ELR (cell line): ENCODE measurements at regions not wholly inside any gene's neighbourhood (a gene's known extent, or its start where the extent isn't known, plus 50 kb on each side); places are given as distances from the start of the nearest gene placed in this dataset.
A peak's percentile ranks its signal among the peaks of the same experiment; 100 is the strongest.

Source experiments
- DNase-seq: peaks from one replicate; pipeline ENCODE4 v3.0.0-alpha.2; 2015; ENCODE audit warnings: low read depth

DNA sequence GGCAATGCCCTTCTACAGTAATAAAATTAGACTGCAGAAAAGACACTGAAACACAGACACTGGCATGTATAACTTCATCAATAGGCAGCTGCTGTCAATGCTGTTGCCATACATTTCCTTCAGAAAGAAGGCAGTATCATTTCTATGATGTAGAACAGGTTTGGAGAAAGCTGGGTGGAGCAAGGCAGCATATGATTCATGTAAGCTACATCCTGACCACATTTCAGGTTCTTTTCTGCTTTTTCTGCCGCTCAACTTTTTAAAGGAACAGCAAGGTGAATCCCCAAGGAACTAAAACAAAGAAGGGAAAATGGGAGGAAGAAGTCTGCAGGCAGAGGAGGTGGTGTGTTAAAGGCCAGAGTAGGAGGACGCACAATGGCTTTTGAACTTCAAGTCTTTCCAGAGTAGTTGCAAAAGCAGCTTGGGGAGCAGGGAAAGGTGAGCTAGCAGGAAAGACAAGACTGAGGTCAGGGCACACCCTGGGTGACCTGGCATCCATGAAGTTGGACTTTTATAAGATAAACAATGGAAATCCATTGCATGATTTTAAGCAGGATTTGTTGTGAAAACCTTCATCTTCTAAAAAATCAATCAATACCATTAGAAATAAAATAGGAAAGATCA is 142.1 kb downstream of the MED10 start:
- DNase-seq = no peak

DNA sequence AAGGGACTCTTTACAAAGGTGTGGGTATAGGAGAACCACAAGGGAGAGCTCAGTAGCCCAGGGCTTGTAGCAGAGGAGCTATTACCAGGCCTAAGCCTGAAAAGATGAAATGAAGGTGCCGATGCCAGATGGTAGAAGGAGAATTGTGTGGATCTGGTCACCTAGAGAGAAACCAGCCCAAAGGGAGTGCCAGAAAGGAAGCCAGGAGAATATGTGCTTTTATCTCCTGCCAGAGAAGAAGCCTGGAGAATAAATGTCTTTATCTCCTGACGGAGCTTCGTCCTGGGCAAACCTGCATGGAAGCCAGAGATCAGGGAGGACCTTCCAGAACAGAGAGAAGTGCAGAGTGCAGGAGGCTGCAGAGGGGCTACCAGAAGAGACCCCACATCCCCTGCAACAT is 142.6 kb downstream of the MED10 start:
- no peak for DNase-seq

DNA sequence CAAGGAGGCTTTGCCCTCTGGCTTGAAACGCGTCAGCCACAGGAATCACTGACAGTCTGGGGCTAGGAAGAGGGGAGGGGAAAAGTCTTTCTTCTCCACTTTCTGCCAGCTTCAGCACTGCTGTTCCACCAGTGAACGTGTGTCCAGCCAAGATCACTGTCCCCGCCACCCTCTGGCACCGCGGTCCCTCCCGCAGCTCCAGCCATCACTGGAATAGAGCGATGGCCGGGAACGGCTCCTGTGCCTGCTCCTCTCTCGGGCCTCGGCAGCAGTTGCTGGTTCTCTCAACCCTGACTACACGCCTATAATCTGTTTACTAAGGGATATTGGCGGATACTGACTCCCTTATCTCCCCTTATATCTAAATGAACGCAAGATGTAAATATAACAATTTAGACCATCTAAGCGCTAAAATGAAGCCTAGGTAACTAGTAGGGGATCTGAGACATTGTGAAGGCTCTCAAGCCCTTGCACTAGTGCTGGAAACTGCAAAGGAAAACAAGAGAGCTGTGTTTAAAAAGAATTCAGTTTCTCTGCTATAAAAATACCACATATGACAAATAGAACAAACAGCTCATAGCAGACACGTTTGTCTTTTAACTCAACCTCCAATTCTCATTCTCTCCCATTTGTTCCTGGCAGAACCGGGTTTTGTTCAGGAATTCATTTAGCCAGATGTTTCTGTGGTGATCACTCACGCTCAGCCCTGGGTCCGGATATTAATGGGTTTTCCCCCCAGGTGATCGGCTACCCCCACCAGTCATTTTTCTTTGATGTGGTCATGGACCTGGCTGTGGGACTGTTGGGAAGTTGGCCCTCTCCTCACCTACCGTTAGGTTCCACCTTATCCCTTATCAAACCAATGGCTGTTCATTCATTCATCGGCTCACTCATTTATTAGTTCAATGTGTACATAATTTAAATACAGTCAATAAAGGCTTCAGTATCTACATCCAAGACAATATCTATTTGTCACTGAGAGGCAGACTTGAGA is 149.8 kb downstream of the MED10 start:
- DNase-seq = no peak

DNA sequence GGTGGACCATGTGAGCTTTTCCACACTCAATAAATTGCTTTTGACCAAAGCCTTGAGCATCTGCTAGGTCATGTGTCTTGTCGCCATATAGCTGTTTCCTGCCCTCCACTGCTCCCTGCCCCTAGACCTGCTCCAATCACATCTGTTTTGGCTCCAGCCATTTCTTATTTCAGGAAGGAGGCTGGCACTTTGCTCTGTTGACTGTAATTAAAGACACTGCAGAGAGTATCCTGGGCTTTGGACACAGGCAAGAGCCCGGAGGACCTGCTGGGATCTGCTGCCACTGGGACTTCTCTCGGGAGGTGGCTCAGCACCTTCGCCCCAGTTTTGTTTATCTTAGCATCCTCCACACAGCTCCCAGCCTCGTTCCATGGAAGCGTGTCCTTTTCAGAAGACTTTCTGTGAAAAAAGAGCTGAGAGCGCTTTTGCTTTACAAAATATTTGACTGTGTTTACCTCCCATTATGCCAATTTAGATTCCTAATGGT is 153.2 kb downstream of the MED10 start:
- DNase-seq = no peak

- DNase-seq = no peak
Measured at GRCh38 chr5:6224406-6224805, 153.9 kb downstream of the MED10 start.

DNA sequence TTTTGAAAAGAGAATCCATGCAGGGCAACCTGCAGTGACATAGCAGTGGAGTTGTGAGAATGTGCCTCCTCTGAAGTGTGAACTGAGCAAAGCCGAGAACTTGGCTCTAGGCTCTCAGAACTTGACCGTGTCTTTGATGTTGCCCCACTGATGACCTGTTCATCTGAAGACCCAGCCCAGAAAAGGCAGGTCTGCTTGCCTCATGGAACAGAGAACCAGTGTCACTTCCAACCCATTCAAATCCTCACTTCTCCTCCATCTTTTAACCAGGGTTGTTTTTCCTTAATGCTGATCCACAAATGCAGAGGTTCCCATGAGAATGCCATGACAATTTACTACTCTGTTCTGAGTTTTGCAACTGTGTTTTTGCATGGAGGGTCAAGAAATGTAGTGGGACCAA is 155.4 kb downstream of the MED10 start:
- no peak for DNase-seq

DNA sequence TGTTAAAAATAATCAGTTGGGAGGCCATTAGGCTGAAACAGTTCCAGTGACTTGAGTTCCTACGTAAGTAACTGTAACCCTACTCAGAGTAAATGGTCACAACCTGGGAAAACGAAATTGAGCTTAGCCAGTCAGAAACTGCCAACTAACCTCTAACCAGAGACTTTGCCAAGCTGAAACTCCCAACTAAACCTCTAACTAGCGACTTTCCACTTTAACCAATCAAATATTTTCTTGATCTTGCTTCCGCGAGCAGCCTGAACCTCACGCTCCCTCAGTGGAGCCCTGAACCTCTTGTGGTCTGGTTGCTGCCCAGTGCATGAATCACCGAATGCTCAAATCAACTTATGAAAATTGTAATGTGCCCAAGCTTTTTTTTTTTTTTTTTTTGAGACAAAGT is 156.2 kb downstream of the MED10 start:
- no peak for DNase-seq

DNA sequence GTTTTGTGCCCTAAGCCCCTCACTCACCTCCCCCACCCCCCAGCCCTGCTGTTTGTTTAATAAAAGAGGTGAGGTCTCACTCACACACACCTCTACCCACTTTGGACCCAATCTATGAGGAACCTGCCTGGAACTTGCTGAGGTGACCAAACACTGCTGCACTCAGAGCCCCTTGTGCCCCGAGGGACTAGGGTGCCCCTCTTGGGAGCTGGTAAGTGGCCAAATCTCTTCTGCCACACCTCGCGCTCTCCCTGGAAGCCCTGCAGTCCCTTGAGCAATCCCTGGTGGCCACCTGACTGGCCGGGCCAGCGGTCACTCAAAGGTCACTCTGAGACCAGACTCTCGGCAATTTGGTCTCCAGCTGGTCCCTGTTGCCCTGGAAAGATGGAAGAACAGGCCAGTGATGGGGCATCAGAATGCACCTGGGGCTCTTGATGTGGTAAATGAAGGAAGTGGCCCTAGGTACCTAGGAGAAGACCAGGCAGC is 157.2 kb downstream of the MED10 start:
- no peak for DNase-seq

DNA sequence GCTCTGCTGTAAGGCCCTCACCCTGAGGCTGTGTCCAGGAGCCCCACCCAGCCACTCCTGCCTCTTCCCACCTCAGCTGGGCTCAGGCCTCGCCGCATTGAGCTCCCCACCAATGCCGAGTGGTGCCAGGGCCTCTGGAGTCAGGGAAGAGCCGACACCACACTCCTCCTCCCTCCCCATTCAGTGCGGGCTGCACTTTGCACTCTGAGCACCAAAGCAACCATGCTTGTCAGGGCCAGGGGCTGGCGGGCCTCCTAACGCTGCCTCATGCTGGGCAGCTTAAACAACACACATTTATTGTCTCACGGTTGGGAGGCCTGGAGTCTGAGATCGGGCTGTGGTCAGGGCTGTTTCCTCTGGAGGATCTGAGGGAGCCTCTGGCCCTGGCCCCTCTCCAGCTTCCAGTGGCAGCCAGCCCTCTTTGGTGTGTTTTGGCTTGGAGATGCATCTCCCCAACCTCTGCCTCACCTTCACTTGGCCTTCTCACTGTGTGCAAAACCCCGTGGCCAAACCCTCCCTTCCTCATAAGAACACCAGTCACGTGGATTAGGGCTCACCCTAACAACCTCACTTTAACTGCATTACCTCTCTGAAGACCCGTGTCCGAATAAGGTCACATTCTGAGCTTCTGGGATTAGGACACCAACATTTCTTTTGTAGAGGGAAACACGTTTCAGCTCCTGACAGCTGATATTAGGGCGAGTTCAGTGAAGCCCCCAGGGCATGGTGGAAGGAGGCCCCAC is 157.8 kb downstream of the MED10 start:
- DNase-seq = no peak

GRCh38 chr5:6218517-6218916 is 159.8 kb downstream of the MED10 start:
- DNase-seq = no peak

GRCh38 chr5:6218116-6218515 is 160.2 kb downstream of the MED10 start:
- DNase-seq = no peak

DNA sequence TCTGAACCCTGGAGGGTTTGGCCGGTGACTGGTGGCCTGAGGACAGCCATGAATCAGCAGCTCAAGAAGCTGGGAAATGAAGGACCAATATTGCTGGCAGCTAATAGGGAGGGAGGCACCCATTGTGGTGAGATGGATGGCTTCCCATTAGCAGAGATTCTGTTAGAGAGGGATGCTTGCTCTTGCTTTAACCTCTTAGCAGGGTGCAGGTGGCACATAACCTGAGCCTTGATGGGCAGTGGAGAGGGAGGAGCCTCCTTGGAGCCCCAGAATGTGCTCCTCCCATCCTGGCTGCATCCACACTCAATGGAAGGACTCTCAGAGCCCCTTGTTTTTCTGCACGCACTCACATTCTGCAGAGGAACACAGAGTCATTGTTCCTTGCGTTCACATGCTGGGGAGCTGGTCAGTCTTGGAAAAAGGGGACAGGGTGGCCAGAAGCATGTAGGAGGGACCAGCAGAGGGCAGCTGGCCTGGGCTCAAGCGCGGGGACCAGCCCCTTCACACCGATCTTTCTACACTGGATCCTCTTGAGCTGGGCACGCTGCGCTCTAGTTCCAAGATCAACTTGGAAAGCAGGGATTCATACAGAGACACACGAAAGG is 161.8 kb downstream of the MED10 start:
- no peak for DNase-seq

GRCh38 chr5:6215891-6216290 is 162.5 kb downstream of the MED10 start:
- no peak for DNase-seq

DNA sequence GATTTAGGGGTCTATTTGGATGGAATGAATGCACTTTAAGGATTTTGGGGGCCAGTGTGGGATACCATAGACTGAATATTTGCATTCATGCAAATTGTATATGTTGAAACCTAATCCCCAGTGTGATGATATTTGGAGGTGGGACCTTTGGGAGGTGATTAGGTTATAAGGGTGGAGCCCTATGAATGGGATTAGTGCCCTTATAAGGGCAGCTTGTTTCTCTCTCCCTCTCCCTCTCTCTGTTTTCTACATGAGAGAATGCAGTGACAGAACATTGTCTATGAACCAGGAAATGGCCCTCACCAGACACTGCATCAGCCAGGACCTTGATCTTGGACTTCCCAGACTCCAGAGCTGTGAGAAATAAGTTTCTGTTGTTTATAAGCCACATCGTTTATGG is 166.1 kb downstream of the MED10 start:
- no peak for DNase-seq

- DNase-seq = no peak
Measured at GRCh38 chr5:6206501-6206900, 171.8 kb downstream of the MED10 start.

GRCh38 chr5:6202968-6203365 is 175.4 kb downstream of the MED10 start:
- DNase-seq = no peak

DNA sequence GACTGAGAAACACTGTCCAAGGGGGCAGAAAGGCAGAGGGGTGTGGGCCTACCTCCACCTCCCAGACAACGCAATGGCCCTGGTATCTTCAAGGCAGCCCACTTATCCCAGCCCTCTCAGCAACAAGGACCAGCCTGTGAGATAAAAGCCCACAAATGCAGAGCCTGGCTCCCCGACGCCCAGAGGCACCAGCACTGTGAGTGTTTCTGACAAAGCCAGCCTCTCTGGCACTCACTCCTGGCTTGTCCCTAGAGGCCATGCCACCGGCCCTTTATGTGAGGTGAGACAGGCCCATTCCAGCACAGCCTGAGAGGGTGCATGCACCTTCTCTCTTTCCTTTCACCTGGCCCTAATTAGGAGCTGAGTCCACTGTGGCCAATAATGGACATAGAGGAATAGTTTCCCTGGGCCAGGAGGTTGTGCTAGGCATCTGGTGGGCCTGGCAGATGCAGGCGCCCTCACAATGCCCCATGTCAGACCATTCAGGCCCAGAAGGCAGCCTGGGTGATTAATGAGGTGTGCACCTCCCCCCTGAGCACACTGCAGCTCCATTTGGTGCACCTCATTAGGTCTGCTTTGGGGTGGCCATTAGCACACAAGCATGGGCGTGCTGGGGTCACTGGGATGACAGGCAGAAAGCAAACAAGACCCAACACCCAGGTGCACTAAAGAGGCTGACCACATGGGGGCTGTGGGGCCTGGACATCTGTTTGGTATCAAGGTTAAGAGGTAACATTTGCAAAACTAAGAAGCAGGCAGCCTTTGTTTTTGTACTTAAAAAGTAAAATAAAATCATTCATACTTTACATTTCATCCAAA is 176.0 kb downstream of the MED10 start:
- no peak for DNase-seq

DNA sequence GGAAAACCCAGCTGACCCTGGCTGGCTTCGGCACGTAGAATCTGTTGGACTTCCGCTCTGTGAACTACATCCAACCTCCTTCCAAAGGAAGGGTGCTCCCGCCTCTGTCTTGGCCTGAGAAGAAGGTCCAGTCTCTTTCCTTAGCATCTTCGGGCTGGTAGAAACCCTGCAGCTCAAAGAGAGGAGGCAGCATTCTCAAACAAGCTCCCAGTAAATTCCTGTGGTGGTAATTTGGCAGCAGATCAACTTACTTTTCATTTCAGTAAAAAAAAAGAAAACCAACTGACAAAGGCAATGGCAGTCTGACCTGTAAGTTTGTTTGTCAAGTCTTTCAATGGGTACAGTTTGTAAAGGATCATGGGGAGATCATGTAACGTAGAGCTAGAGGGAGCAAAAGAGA is 176.7 kb downstream of the MED10 start:
- DNase-seq = no peak

GRCh38 chr5:6198531-6198930 is 179.8 kb downstream of the MED10 start:
- DNase-seq = no peak

GRCh38 chr5:6197427-6197826 is 180.9 kb downstream of the MED10 start:
- DNase-seq = peak; percentile 3

DNA sequence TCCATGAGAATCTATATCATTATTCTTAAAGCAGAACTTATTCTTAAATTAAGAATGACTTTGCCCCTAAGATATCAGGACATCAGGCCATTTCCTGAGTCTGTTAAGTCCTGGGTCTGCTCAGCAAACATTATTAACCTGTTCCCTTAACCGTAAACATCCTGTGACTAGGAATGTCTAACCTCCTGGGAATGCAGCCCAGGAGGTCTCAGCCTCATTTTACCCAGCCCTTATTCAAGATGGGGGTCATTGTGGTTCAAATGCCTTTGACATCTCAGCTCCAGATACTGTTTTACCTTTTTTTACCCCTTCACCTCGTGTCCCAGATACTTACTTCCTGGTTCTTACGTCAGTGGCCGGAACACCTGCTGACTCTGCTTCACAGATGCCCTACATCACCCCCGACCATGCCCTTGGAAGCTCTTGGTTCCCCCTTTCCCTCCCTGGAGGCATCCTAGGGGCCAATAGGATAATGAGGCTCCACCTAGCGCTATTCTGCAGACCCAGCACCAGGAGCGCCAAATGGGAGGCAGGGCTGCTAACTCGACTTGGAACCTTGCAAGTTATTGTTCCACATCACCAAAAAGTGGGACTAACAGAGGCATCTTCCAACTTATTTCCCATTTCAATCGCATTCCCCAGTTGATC is 182.5 kb downstream of the MED10 start:
- DNase-seq = no peak
